Karpas-422 (cell line): ENCODE measurements at regions not wholly inside any gene's neighbourhood (a gene's known extent, or its start where the extent isn't known, plus 50 kb on each side); places are given as distances from the start of the nearest gene placed in this dataset.

ENCODE experiments used
- DNase-seq: peaks from one replicate; pipeline ENCODE4 v3.0.0-alpha.2; 2015
- H2AFZ ChIP-seq: fragments of 200-600 bp; sonication (generic); 2 replicates; pipeline ENCODE4 v1.6.1; 2014; ENCODE audit warnings: antibody characterized with exemption, low read length, mixed read lengths
- H3K27ac ChIP-seq: fragments of 200-600 bp; sonication (generic); 2 replicates; pipeline ENCODE4 v1.5.1; 2014; ENCODE audit warnings: mild to moderate bottlenecking, low read length, moderate library complexity
- H3K27me3 ChIP-seq: fragments of 200-600 bp; sonication (generic); 2 replicates; pipeline ENCODE4 v1.6.1; 2014; ENCODE audit warnings: low read length, mixed read lengths
- H3K36me3 ChIP-seq: fragments of 200-600 bp; sonication (generic); 2 replicates; pipeline ENCODE4 v1.6.1; 2014; ENCODE audit warnings: low read length, mixed read lengths; ENCODE audit not compliant: insufficient read depth
- H3K4me1 ChIP-seq: fragments of 200-600 bp; sonication (generic); 2 replicates; pipeline ENCODE4 v1.6.1; 2014; ENCODE audit warnings: mild to moderate bottlenecking, low read length, mixed read lengths
- H3K4me2 ChIP-seq: fragments of 200-600 bp; sonication (generic); 2 replicates; pipeline ENCODE4 v1.6.1; 2014; ENCODE audit warnings: low read length, low read depth, mild to moderate bottlenecking; ENCODE audit not compliant: poor library complexity, severe bottlenecking
- H3K4me3 ChIP-seq: fragments of 200-600 bp; sonication (generic); 2 replicates; pipeline ENCODE4 v1.5.1; 2014; ENCODE audit warnings: mild to moderate bottlenecking, antibody characterized with exemption, low read length, mixed read lengths
- H3K79me2 ChIP-seq: fragments of 200-600 bp; sonication (generic); 2 replicates; pipeline ENCODE4 v1.6.1; 2014; ENCODE audit warnings: mild to moderate bottlenecking, low read length, mixed read lengths
- H3K9ac ChIP-seq: fragments of 200-600 bp; sonication (generic); 2 replicates; pipeline ENCODE4 v1.6.0; 2014; ENCODE audit warnings: low read length
- H3K9me2 ChIP-seq: fragments of 200-600 bp; sonication (generic), shearing (Covaris generic); replicated peaks from 2 replicates; pipeline ENCODE4 v1.6.0; 2014; ENCODE audit warnings: mild to moderate bottlenecking, low read length, moderate library complexity; ENCODE audit not compliant: insufficient read depth
- H3K9me3 ChIP-seq: fragments of 300-700, 200-600 bp; sonication (generic); 2 replicates; pipeline ENCODE4 v1.6.1; 2014; ENCODE audit warnings: low read length, mixed read lengths
- H4K20me1 ChIP-seq: fragments of 200-600 bp; sonication (generic); 2 replicates; pipeline ENCODE4 v1.6.1; 2014; ENCODE audit warnings: mild to moderate bottlenecking, antibody characterized with exemption, low read length, low read depth; ENCODE audit not compliant: insufficient read depth

GRCh38 chr6:49038294-49038822, 424.7 kb downstream of the MMUT start:
- H3K9me2 ChIP-seq = no peaks in the 10 kb centered on the region
- no peaks in the 10 kb centered on the region for H3K9me3 ChIP-seq
- no peaks in the 10 kb centered on the region for H3K36me3 ChIP-seq
- no peak for DNase-seq
- no peaks in the 10 kb centered on the region for H3K27me3 ChIP-seq
- H3K27ac ChIP-seq = no peak overlapping the region
- no peak overlapping the region for H3K9ac ChIP-seq
- no peak overlapping the region for H3K4me3 ChIP-seq
- H3K4me1 ChIP-seq = no peaks in the 10 kb centered on the region
- no peak overlapping the region for H3K4me2 ChIP-seq
- no peak overlapping the region for H2AFZ ChIP-seq
- no peaks in the 10 kb centered on the region for H3K79me2 ChIP-seq
- H4K20me1 ChIP-seq = no peaks in the 10 kb centered on the region

GRCh38 chr6:49030251-49031020, 432.6 kb downstream of the MMUT start:
- Histone ChIP-seq H3K9me2 (no peaks in the 10 kb centered on the region), H3K36me3 (no peaks in the 10 kb centered on the region), H3K4me3 (no peak overlapping the region), H2AFZ (no peak overlapping the region), H3K27me3 (no peaks in the 10 kb centered on the region), H3K79me2 (no peaks in the 10 kb centered on the region), H3K4me2 (no peak overlapping the region), H3K9me3 (no peaks in the 10 kb centered on the region), H3K27ac (no peak overlapping the region), H3K9ac (no peak overlapping the region), H4K20me1 (no peaks in the 10 kb centered on the region), H3K4me1 (no peaks in the 10 kb centered on the region)
- no peak for DNase-seq

GRCh38 chr6:49027644-49028043, 435.4 kb downstream of the MMUT start:
- no peak for DNase-seq
- Histone ChIP-seq H3K79me2 (no peaks in the 10 kb centered on the region), H3K9me2 (no peaks in the 10 kb centered on the region), H3K27me3 (no peaks in the 10 kb centered on the region), H3K9ac (no peak overlapping the region), H3K27ac (no peak overlapping the region), H3K4me2 (no peak overlapping the region), H3K9me3 (no peaks in the 10 kb centered on the region), H3K36me3 (no peaks in the 10 kb centered on the region), H2AFZ (no peak overlapping the region), H3K4me1 (no peaks in the 10 kb centered on the region), H4K20me1 (no peaks in the 10 kb centered on the region), H3K4me3 (no peak overlapping the region)

- Histone ChIP-seq H3K4me1 (no peaks in the 10 kb centered on the region), H3K9ac (no peak overlapping the region), H3K79me2 (no peaks in the 10 kb centered on the region), H3K4me3 (no peak overlapping the region), H3K9me2 (no peaks in the 10 kb centered on the region), H3K27ac (no peak overlapping the region), H3K4me2 (no peak overlapping the region), H2AFZ (no peak overlapping the region), H3K9me3 (no peaks in the 10 kb centered on the region), H4K20me1 (no peaks in the 10 kb centered on the region), H3K36me3 (no peaks in the 10 kb centered on the region), H3K27me3 (no peaks in the 10 kb centered on the region)
- DNase-seq = no peak
Measured at GRCh38 chr6:49025273-49026240, 437.5 kb downstream of the MMUT start.

GRCh38 chr6:49004801-49005200, 458.3 kb downstream of the MMUT start:
- H3K9me2 ChIP-seq = no peaks in the 10 kb centered on the region
- H4K20me1 ChIP-seq = no peaks in the 10 kb centered on the region
- no peak overlapping the region for H3K27ac ChIP-seq
- H3K36me3 ChIP-seq = no peaks in the 10 kb centered on the region
- H3K4me2 ChIP-seq = no peak overlapping the region
- H3K27me3 ChIP-seq = no peaks in the 10 kb centered on the region
- no peak overlapping the region for H2AFZ ChIP-seq
- no peaks in the 10 kb centered on the region for H3K9me3 ChIP-seq
- H3K4me3 ChIP-seq = no peak overlapping the region
- H3K79me2 ChIP-seq = no peaks in the 10 kb centered on the region
- DNase-seq = no peak
- no peak overlapping the region for H3K9ac ChIP-seq
- no peaks in the 10 kb centered on the region for H3K4me1 ChIP-seq

- Histone ChIP-seq H3K4me3 (no peak overlapping the region), H3K9me2 (no peaks in the 10 kb centered on the region), H3K36me3 (no peaks in the 10 kb centered on the region), H4K20me1 (no peaks in the 10 kb centered on the region), H3K27me3 (no peaks in the 10 kb centered on the region), H3K27ac (no peak overlapping the region), H3K4me1 (no peaks in the 10 kb centered on the region), H3K9me3 (no peaks in the 10 kb centered on the region), H3K9ac (no peak overlapping the region), H3K4me2 (no peak overlapping the region), H3K79me2 (no peaks in the 10 kb centered on the region), H2AFZ (no peak overlapping the region)
- no peak for DNase-seq
Measured at GRCh38 chr6:49003348-49003747, 459.7 kb downstream of the MMUT start.

GRCh38 chr6:49001856-49002541, 461.1 kb downstream of the MMUT start:
- Histone ChIP-seq H3K79me2 (no peaks in the 10 kb centered on the region), H3K4me1 (no peaks in the 10 kb centered on the region), H3K4me2 (no peak overlapping the region), H3K4me3 (no peak overlapping the region), H3K27ac (no peak overlapping the region), H2AFZ (no peak overlapping the region), H3K9ac (no peak overlapping the region), H3K36me3 (no peaks in the 10 kb centered on the region), H4K20me1 (no peaks in the 10 kb centered on the region), H3K9me3 (no peaks in the 10 kb centered on the region), H3K27me3 (no peaks in the 10 kb centered on the region), H3K9me2 (no peaks in the 10 kb centered on the region)
- no peak for DNase-seq

- Histone ChIP-seq H3K4me3 (no peak overlapping the region), H2AFZ (no peak overlapping the region), H3K79me2 (no peaks in the 10 kb centered on the region), H3K4me1 (no peaks in the 10 kb centered on the region), H4K20me1 (no peaks in the 10 kb centered on the region), H3K27me3 (no peaks in the 10 kb centered on the region), H3K4me2 (no peak overlapping the region), H3K36me3 (no peaks in the 10 kb centered on the region), H3K9me3 (no peaks in the 10 kb centered on the region), H3K27ac (no peak overlapping the region), H3K9ac (no peak overlapping the region), H3K9me2 (no peaks in the 10 kb centered on the region)
- DNase-seq = no peak
Measured at GRCh38 chr6:48998574-48998973, 464.5 kb downstream of the MMUT start.
